CD4-positive, alpha-beta T cell treated with Interferon alpha-2 for 1 hour (primary cell): ENCODE measurements at regions not wholly inside any gene's neighbourhood (a gene's known extent, or its start where the extent isn't known, plus 50 kb on each side); places are given as distances from the start of the nearest gene placed in this dataset.

ENCODE experiments used
- DNase-seq, 2 donors: peaks; one replicate each; pipeline ENCODE4 v3.0.0-alpha.2; 2020 to 2022

DNA sequence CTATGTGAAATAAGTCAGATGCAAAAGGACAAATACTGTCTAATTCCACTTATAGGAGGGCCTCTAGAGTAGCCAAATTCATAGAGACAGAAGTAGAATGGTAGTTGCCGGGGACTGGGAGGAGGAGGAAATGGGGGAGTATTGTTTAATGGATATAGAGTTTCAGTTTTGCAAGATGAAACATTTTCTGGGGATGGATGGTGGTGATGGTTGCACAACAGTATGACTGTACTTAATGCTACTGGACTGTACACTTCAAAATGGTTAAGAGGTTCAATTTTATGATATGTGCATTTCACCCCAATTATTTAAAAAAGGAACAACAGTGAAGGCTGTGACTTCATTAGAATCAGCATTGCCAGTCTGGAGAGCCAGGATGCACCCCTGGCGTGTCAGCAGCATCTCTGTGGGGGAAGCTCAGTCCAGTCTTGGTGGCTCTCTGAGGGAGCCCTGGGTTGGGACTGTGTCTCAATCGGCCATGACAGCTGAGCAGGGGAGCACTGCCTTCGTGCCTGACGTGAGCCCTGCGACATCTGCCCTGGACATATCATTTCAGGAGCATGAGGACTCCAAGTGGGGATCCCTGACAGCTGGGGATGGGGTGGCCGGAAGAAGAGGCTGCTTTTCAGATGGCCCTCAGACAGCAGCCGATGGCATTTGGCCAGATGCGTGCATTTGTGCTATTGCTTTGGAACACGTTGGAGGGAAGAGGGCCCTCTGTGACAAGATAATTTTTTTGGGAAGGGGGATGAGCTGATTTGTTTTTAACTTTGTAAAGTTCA lies 130.8 kb upstream of the STC2 start:
- DNase-seq = no peak

DNA sequence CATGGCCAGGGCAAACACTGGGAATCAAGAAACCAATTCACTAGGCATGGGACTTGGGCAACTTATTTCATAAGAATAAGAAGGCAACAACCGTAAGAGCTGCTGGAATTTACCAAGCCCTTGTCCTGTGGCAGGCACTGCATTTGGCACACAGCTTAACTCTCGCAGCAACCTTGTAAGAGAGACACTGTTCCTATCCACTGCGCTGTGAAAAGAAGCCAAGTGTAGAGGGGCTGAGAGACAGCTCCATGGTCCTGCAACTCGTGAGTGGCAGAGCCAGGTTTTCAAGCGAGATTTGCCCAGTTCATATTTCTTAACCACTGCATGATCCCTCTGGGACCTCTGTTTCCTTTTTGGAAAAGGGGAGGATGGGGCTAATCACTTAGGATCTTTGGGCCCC lies 129.3 kb upstream of the STC2 start:
- no peak for DNase-seq

DNA sequence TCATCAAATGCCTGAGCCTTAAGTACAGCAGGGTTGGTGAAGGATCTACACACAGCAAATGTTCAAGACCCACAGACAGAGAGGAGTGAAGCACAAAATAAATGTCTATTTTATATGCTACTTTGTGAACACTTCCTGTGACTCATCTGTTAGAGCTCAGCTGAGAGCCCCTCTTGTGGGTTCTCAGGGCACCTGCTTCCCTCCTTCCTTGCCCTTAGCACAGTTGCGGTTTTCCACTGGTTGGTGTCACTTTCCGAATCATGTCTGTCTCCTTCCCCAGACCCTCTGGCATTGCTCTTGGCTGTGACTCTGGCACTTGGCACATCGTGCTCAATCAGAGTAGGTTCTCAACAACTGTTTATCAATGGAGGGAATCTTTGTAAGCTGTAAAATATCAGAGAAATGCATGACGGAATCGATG lies 128.5 kb upstream of the STC2 start:
- no peak for DNase-seq

DNA sequence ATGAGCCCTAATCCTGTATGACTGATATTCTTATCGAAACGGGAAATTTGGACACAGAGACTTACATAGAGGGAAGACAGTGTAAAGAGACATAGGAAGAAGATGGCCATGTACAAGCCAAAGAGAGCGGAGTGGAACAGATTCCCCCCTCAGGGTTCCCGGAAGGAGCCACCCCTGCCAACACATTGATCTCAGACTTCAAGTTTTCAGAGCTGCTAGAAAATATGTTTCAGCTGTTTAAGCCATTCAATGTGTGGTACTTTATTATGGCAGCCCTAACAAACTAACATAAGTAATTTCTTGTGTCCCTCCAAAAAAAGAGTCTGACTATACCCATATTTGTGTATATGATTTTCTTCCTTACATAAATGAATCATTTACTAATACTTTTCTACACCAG lies 128.0 kb upstream of the STC2 start:
- DNase-seq = no peak

DNA sequence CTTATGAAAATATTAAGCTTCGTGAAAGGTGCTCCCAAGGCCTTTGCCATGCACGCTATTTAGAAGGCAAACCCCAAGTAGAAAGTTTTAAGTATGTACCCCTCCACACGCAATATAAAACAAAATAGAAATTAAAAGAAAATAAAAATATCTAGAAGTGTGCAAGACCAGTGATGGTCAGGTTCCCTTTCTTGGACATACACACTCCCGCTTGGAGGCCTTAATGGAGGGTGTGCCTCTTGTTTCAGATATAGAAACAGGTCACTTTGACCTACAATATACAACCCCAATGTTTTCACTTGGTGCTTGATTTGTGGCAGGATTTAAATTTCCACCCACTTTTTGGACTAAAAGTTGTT lies 127.4 kb upstream of the STC2 start:
- DNase-seq = no peak

DNA sequence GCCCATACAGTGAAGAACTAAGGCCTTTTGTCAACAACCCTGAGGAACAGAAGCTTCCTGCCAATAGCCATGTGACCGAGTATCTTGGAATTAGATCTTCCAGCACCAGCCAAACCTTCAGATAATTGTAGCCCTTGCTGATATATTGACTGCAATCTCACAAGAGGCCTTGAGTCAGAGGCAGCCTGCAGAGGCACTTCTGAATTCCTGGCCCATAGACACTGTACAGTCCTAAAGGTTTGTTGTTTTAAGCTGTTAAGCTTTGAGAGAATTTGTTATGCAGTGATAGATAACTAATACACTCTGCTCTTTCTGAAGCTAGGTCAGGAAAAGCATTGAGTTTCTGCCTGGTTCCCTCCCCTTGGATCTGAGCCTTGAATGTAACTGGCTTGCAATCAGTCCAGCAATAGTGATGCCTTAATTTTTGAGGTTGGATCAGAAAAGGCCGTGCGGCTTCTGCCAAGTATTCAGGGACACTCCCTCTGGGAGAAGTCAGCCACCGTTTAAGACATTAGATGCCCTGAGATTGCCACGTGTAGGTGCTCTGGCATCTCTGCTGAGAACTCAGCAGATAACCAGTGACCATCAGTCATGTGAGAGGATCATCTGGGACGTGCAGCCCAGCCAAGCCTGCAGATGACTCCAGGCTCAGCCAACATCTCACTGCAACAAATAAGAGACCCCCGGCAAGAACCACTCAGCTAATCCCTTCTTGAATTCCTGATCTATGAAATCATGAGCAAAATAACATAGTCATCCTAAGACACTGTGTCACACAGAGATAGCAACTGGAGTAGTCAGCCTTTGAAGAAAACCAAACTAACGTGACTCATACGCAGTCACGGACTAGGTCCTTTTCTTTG lies 126.8 kb upstream of the STC2 start:
- no peak for DNase-seq

DNA sequence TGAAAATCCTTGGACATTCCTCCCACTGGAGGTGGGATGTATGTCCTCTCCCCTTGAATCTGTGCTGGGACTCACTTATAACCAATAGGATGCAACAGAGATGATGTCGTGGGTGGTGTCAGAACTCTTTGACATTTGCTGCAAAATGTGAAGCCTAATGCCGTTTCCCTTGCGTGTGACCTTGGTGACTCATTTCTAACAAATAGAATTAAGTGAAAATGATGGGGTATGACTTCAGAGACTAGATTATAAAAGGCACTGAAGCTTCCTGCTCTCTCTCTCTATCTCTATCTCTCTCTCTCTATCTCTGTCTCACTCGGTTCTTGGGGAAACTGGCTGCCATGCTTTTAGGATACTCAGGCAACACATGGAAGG lies 126.1 kb upstream of the STC2 start:
- DNase-seq = no peak

DNA sequence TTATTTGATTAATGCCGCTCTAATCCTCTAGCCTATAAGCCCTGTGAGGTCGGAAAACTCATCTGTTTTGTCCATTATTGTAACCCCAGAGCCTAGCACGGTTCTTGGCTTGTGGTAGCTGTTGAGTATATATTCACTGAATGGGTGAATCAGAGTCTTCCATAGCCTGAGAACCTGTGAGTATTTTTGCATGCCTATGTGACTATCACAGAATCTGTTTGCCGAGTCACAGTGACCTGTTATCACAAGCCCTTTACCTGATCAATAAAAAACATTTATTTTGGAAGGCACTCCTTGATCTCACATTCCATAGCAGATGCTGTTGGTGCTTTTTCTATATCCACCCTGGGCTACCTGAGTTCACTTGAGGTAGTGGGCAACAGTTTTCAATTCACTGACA lies 125.0 kb upstream of the STC2 start:
- no peak for DNase-seq

DNA sequence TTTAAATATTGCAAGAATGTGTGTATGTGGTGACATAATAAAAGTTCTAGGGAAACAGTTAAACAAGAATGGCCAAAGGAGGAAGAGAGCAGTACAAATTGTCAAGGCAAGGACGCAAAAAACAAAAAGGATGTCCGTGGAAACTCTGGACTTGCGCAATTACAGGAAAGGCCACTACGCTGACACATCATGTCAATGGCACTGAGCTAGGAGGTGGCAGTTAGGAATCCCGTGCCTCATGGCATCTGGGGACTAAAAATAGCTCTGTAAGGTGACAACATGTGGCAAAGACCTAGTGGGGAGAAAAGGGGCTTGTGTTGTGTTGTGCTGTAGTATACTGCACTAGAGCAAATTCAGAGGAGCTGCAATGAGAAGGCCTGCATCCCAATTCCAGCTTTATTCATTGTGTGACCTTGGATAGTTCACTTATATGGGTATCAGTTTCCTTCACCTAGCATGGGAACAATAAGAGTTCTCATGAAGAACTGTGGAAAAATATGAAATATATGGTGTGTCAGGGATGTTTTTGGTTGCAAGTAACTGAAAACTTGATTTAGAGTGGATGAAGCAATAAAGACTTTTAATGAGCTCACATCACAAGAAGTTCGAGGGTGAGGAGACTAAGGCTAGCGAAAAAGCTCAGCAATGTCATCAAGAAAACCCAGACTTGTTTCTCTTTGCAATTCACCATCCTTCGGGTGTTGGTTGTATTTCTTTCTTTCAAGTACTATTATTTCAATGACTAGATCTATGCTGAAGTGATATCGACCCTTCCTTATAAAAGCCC lies 124.1 kb upstream of the STC2 start:
- peak in 1 of 2 donors; percentile 38 for DNase-seq

DNA sequence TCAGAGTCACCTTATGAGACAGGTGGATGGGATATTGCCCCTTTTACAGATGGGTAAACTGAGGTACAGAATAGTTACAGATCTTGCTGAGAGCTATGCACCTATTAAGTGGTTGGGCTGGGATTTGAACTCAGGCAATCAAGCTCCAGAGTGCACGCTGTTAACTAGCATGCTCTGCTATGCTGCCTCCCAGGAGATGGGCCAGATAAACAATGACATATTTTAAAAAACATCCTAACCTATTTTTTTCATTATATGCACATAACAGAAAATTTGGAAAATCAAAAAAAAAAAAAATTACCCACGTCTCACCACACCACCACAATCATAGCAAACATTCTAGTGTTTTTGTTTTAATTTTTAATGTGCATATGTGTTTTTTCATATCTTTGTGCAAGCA lies 123.4 kb upstream of the STC2 start:
- no peak for DNase-seq

DNA sequence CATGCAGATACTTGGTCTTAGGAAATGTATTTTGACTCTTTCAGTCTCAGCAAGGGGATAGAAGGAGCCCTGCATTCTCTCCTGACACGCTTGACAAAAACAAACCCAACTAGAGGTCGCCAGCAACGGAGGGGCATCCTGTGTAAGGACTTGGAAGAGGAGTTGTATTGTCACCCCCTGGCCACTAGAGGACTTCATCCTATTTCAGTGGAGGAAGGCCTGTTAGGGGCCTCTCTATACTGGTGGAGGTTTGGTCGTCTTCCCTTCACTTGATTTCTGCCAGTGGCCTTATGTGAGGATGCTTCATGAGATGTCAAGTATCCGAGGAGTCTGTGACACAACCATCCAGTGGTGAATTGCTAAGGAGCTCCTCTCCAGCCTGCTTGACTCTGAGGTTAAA lies 122.8 kb upstream of the STC2 start:
- DNase-seq = peak in 1 of 2 donors; percentile 1

DNA sequence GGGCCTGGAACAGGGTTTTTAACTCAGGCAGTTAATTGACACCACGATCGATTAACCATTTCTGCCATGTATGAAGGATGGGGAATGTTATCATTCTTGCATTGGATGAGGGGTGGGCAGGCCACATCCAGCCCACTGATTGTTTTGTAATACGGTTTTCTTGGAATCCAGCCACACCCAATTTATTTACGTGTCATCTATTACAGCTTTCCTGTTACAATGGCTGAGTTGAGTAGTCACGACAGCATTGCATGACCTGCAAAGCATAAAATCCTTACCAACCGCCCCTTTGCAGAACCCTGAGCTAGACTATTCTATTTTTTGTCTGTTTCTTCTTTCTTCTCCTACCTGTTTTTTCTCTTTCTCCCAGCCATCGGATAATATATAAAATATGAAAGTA lies 122.0 kb upstream of the STC2 start:
- DNase-seq = no peak

DNA sequence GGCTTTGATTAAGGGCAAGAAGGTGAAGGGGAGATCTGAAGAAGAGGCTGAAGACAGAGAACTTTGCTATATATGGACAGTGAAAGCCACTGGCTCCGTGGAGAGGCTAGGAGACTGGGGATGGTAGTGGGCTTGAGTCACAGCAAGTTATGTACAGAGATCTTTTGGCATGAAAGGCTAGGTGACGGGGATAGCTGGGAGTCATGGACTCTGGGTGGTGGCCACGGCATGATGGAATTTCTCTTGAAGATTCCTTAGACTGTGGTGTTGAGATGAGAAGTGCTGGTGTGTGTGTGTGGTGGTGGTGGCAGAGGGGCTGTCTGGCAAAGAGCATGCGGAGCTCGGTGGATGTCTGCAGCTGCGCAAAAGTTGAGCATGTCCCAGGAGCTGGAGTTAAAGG lies 120.6 kb upstream of the STC2 start:
- no peak for DNase-seq

DNA sequence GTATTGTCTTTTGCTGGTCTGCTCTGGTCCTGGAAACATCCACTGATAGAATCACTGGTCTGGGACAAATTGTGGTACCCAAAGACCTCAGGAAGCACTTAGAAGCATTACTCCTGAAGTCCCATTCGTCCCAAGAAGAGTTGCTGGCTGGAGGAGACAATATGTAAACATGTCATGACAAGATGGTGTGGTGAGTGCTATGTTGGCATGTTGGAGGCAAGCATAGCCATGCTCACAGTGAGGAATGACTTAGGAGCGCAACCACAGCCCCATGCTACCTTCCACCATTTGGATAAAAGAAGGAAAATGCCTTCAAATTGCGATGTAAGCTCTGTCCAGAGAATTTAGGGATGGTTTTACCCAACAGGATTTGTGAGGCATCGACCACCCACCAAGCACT lies 115.8 kb upstream of the STC2 start:
- no peak for DNase-seq

DNA sequence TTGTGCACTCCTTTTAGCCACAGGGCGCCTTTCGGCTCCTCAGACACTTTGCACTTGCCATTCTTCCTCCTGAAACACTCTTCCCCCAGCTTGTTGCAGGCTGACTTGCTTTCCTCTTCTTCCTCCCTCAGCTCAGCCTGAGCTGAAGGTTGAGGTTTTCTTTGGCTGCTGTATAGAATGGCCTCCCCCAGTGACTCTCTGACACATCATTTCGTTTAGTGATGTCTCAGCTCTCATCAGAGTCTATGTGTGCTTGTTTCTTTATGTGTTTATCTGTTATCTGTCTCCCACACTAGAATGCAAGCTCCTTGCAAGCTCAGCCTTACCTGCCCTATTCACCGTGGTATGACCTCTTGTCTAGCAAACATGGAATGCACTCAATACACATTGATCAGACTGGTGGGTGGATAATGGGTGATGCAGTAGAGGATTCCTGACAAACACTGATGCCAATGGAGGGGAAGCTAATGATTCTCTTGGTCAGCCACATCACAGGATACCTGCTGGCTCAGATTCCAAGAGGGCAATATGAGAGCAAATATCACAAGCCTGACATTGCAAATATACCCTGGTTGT lies 112.9 kb upstream of the STC2 start:
- DNase-seq = no peak

DNA sequence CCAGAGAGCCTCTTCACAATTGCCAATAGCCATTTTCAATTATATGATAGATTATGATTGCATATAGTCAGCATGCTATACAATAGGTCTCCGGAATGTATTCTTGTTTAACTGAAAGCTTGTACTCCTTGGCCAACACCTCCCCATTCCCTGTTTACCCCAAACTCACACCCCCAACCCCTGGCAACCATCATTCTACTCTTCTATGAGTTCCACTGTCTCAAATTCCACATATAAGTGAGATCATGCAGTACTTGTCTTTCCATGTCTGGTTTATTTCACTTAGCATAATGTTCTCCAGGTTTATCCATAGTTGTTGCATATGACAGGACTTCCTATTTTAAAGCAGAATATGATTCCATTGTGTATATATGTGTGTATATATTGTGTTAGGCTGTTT lies 110.7 kb upstream of the STC2 start:
- DNase-seq = no peak

DNA sequence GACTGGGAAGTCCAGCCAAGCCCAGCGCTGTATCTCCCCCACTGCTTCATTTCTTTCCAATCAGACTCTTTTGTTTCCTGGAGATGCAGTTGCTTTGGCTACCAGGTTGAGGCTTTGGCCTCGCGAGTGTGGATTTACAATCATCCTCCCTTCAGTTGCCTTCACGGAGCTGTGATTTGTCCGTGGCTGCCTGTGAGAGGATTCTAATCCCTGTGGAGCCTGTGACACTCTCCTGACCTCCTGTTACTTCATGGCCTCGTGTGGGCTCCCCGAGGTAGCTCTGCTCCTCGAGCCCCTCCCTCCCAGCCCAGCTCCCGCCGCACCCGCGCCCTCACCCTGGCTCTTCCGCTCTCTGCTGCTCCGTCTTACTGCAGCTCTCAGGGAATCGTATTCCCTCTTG lies 107.2 kb upstream of the STC2 start:
- DNase-seq = no peak

DNA sequence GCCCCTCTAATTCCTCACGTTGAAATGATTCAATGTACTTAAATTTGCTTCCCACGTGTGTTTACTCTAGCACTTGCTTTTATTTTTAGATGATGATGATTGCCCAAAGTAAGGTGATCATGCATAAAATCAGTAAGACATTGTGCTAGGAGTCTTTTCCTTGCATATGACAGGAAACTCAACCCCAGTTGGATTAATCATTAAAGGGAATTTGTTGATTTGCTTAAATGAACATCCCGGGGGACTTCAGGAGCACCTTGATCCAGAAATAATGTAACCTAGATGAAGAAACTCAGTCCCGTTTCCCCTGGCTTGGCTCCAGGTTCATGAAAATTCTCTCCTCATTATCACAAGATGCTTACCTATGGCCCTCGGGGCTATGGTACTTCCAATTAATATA lies 106.1 kb upstream of the STC2 start:
- DNase-seq = no peak

DNA sequence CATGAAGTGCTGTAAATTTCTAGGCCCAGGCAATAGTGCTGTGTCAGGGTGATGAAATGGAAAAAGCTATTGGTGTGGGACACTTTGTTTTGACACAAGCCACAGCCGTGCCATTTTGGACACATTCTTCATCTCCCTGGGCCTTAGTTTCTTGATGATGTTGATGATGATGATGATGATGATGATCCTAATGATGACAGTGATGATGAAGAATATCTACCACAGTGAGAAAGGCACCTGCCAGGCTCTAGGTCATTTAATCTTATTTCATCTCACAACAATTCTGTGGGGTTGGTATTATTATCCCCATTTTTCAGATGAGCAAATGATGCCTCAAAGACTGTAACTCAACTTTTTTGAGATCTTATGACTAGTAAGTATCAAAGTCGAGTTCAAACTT lies 102.2 kb upstream of the STC2 start:
- DNase-seq = no peak

DNA sequence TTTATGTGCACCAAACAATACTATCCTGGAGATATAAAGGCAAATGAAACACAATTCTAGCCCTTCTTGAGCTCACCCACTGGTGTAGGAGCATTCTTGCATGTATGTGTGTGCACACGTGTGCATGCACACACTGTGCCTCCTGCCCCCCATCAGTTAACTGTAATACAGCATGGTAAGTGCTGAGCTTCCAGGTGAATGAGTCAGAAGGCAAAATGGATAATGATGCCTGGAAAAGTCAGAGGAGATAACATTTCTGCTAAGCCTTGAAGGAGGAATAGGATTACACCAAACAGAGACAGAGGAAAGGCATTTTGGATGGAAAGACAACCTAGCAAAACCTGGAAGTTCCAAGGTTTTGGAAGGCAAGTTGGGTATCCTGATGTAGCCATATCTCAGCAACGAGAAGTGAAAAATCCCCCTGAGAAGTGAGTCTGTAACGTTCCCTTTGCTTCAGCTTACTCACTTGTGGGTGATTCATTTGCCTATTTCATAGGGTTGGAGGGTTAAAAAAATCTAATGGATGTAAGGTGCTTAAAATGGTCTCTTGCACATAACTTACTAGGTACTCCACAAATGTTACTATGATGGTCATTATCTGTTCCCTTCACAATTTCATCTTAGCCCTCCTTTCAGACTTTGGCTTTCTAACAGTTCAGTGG lies 101.4 kb upstream of the STC2 start:
- no peak for DNase-seq

DNA sequence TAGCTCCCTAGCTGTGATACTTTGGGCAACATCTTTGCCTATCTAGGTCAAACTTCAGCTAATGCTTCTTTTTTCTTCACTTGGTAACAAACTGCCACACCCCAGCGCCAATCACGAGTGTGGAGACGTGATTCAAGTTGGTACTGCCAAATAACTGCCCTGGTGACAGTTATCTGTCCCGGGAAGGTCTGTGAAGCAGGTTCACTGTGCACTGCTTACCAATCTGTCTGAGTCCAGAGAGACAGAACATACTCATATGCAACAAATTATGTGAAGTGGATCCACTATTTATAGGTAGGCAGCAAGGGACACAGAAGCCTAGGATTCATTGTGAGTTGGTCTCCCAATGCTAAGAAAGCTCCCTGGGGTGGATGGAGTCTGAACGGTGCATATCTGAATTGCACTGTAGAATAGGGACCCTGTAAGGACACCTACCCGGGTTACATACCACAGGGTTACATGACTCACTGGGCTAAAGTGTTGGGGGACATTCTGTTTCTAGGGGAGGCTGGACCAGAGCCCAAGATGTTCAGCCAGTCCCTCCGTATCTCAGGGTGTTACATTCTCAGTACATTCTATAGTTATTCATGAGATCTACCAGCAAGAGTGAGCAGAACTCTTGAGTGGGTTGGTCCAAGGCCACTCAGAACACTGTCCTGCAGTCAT lies 95.4 kb upstream of the STC2 start:
- no peak for DNase-seq

DNA sequence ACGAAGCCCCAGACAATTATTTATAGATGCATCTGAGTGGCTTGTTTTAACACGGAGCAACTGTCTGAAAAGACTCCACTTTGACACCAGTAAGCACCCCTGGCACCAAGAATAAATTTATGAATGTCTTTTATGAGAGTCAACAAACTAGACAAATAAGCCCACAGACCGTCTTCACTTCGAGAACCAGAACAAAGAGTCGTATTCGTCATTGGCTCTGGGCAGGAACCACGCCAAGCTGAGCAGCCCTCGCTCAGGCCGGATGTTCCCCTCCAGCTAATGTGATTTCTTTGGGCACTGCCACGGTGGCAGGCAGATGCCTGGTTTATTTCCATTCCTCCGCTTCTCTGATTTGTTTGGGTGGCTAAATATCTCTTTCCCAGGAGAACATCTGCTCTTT lies 91.9 kb upstream of the STC2 start:
- no peak for DNase-seq
